Breast epithelium (tissue), 3 donors: ENCODE measurements at regions not wholly inside any gene's neighbourhood (a gene's known extent, or its start where the extent isn't known, plus 50 kb on each side); places are given as distances from the start of the nearest gene placed in this dataset.

Experiments
- CTCF ChIP-seq, 3 donors: fragments of 450-650 bp; IDR thresholded peaks; one replicate each; pipeline ENCODE4 v1.5.1; 2016 to 2017; ENCODE audit warnings: antibody characterized with exemption in 3 of 3, mild to moderate bottlenecking in 3 of 3, moderate library complexity in 3 of 3
- POLR2A ChIP-seq: fragments of 450-650 bp; IDR thresholded peaks from one replicate; pipeline ENCODE4 v1.6.1; 2016; ENCODE audit warnings: antibody characterized with exemption, mild to moderate bottlenecking, moderate library complexity

- no peak for TF ChIP-seq CTCF (IDR thresholded peaks at IDR 0.05)
- TF ChIP-seq POLR2A, result no peak
These were observed 100.4 kb upstream of the POGK start for GRCh38 chr1:166738873-166739272.
